ENCODE measurements at regions not wholly inside any gene's neighbourhood (a gene's known extent, or its start where the extent isn't known, plus 50 kb on each side); places are given as distances from the start of the nearest gene placed in this dataset.
"Not testable (repeated sequence)": the region's sequence is repeated elsewhere in the genome, so short reads cannot be mapped to it uniquely, and the experiment has no call there.

- no peaks in the 10 kb centered on the region for H3K9me3 ChIP-seq (ENCODE audit: insufficient read depth, low read length)
- no peak overlapping the region for H3K4me2 ChIP-seq (ENCODE audit: low read depth, low read length, poor library complexity, severe bottlenecking)
- no peaks in the 10 kb centered on the region for H3K27me3 ChIP-seq (ENCODE audit: low read length)
- no peak for TF ChIP-seq EZH2phosphoT487 (conservative IDR thresholded peaks at IDR 0.05; ENCODE audit: low read length)
- no peak for TF ChIP-seq CTCF (IDR thresholded peaks at IDR 0.05; ENCODE audit: insufficient read depth, low read length, poor library complexity, severe bottlenecking)
- H4K20me1 ChIP-seq (ENCODE audit: low read depth, low read length), result no peaks in the 10 kb centered on the region
- H3F3A ChIP-seq (ENCODE audit: insufficient read depth), result no peaks in the 10 kb centered on the region
- H3K9me2 ChIP-seq (replicated peaks; ENCODE audit: insufficient read depth, low read length), result no peaks in the 10 kb centered on the region
- H3K4me3 ChIP-seq (ENCODE audit: insufficient read depth, low read length, poor library complexity, severe bottlenecking), result no peak overlapping the region
- no peak overlapping the region for H3K9ac ChIP-seq (ENCODE audit: low read length)
- H3K27ac ChIP-seq (ENCODE audit: low read depth, low read length), result no peak overlapping the region
- no peaks in the 10 kb centered on the region for H3K79me2 ChIP-seq (ENCODE audit: insufficient read depth, low read length)
- H3K36me3 ChIP-seq (ENCODE audit: low read length), result no peaks in the 10 kb centered on the region
- no peak overlapping the region for H2AFZ ChIP-seq (ENCODE audit: low read depth, low read length, severe bottlenecking)
Measured at GRCh38 chr5:167417662-167418061, 873.8 kb upstream of the WWC1 start.

GRCh38 chr5:167425161-167425560 lies 866.3 kb upstream of the WWC1 start:
- no peak for TF ChIP-seq CTCF (IDR thresholded peaks at IDR 0.05; ENCODE audit: insufficient read depth, low read length, poor library complexity, severe bottlenecking)
- no peak for TF ChIP-seq EZH2phosphoT487 (conservative IDR thresholded peaks at IDR 0.05; ENCODE audit: low read length)
- H2AFZ ChIP-seq (ENCODE audit: low read depth, low read length, severe bottlenecking), result no peak overlapping the region
- H3K9me3 ChIP-seq (ENCODE audit: insufficient read depth, low read length), result no peaks in the 10 kb centered on the region
- no peak overlapping the region for H3K27ac ChIP-seq (ENCODE audit: low read depth, low read length)
- no peak overlapping the region for H3K9ac ChIP-seq (ENCODE audit: low read length)
- no peak overlapping the region for H3K4me2 ChIP-seq (ENCODE audit: low read depth, low read length, poor library complexity, severe bottlenecking)
- H3F3A ChIP-seq (ENCODE audit: insufficient read depth), result no peaks in the 10 kb centered on the region
- no peak overlapping the region for H3K4me3 ChIP-seq (ENCODE audit: insufficient read depth, low read length, poor library complexity, severe bottlenecking)
- no peaks in the 10 kb centered on the region for H3K27me3 ChIP-seq (ENCODE audit: low read length)
- H3K36me3 ChIP-seq (ENCODE audit: low read length), result no peaks in the 10 kb centered on the region
- H3K9me2 ChIP-seq (replicated peaks; ENCODE audit: insufficient read depth, low read length), result no peaks in the 10 kb centered on the region
- H3K79me2 ChIP-seq (ENCODE audit: insufficient read depth, low read length), result no peaks in the 10 kb centered on the region
- no peaks in the 10 kb centered on the region for H4K20me1 ChIP-seq (ENCODE audit: low read depth, low read length)

- TF ChIP-seq CTCF (IDR thresholded peaks at IDR 0.05; ENCODE audit: insufficient read depth, low read length, poor library complexity, severe bottlenecking), result no peak
- no peak for TF ChIP-seq EZH2phosphoT487 (conservative IDR thresholded peaks at IDR 0.05; ENCODE audit: low read length)
- H3K9ac ChIP-seq (ENCODE audit: low read length), result no peak overlapping the region
- no peak overlapping the region for H3K4me2 ChIP-seq (ENCODE audit: low read depth, low read length, poor library complexity, severe bottlenecking)
- no peaks in the 10 kb centered on the region for H4K20me1 ChIP-seq (ENCODE audit: low read depth, low read length)
- H3K36me3 ChIP-seq (ENCODE audit: low read length), result no peaks in the 10 kb centered on the region
- H3K4me3 ChIP-seq (ENCODE audit: insufficient read depth, low read length, poor library complexity, severe bottlenecking), result no peak overlapping the region
- H3K27me3 ChIP-seq (ENCODE audit: low read length), result no peaks in the 10 kb centered on the region
- H3K27ac ChIP-seq (ENCODE audit: low read depth, low read length), result no peak overlapping the region
- H3K79me2 ChIP-seq (ENCODE audit: insufficient read depth, low read length), result no peaks in the 10 kb centered on the region
- H3F3A ChIP-seq (ENCODE audit: insufficient read depth), result no peaks in the 10 kb centered on the region
- no peak overlapping the region for H2AFZ ChIP-seq (ENCODE audit: low read depth, low read length, severe bottlenecking)
- no peaks in the 10 kb centered on the region for H3K9me3 ChIP-seq (ENCODE audit: insufficient read depth, low read length)
- H3K9me2 ChIP-seq (replicated peaks; ENCODE audit: insufficient read depth, low read length), result no peaks in the 10 kb centered on the region
Measured at GRCh38 chr5:167426501-167426900, 864.9 kb upstream of the WWC1 start.

- not testable (repeated sequence) for H4K20me1 ChIP-seq (ENCODE audit: low read depth, low read length); H3K4me2 ChIP-seq (ENCODE audit: low read depth, low read length, poor library complexity, severe bottlenecking); H3K27ac ChIP-seq (ENCODE audit: low read depth, low read length); H3F3A ChIP-seq (ENCODE audit: insufficient read depth); H3K36me3 ChIP-seq (ENCODE audit: low read length); H3K27me3 ChIP-seq (ENCODE audit: low read length); H3K9me3 ChIP-seq (ENCODE audit: insufficient read depth, low read length); H3K4me3 ChIP-seq (ENCODE audit: insufficient read depth, low read length, poor library complexity, severe bottlenecking); H3K9ac ChIP-seq (ENCODE audit: low read length); H3K79me2 ChIP-seq (ENCODE audit: insufficient read depth, low read length); H2AFZ ChIP-seq (ENCODE audit: low read depth, low read length, severe bottlenecking); H3K9me2 ChIP-seq (replicated peaks; ENCODE audit: insufficient read depth, low read length)
Measured at GRCh38 chr5:167427641-167428040, 863.8 kb upstream of the WWC1 start.

Data from SU-DHL-6 (cell line).